Lung microvascular endothelial cell (primary cell): ENCODE measurements at regions not wholly inside any gene's neighbourhood (a gene's known extent, or its start where the extent isn't known, plus 50 kb on each side); places are given as distances from the start of the nearest gene placed in this dataset.

ENCODE experiments used
- DNase-seq, 2 donors: peaks; one replicate each; pipeline versions ENCODE4 v3.0.0 to v3.0.0-alpha.2; 2010; ENCODE audit warnings: low read depth in 2 of 2

- DNase-seq = no peak
Measured at GRCh38 chr21:24272521-24272938, 1334.8 kb downstream of the MRPL39 start.

- DNase-seq = no peak
Measured at GRCh38 chr21:24265987-24266386, 1341.3 kb downstream of the MRPL39 start.

DNA sequence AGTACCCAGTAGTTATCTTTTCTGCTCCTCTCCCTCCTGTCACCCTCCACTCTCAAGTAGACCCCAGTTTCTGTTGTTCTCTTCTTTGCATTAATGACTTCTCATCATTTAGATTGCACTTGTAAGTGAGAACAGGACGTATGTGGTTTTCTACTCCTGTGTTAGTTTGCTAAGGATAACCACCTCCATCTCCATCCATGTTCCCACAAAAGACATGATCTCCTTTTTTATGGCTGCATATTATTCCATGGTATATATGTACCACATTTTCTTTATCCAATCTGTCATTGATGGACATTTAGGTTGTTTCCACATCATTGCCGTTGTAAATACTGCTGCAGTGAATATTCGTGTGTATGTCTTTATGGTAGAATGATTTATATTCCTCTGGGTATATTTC is 1346.5 kb downstream of the MRPL39 start:
- DNase-seq = no peak

GRCh38 chr21:24259241-24259640 is 1348.0 kb downstream of the MRPL39 start:
- no peak for DNase-seq

DNA sequence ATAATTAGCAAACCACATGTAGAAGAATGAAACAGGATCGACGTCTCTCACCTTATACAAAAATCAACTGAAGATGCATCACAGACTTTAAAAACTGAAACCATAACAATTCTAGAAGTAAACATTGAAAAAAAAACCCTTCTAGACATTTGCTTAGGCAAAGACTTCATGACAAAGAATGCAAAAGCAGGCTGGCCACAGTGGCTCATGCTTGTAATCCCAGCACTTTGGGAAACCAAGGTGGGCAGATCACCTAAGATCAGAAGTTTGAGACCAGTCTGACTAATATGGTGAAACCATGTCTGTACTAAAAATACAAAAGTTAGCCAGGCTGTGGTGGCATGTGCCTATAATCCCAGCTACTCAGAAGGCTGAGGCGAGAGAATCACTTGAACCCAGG is 1351.7 kb downstream of the MRPL39 start:
- no peak for DNase-seq

DNA sequence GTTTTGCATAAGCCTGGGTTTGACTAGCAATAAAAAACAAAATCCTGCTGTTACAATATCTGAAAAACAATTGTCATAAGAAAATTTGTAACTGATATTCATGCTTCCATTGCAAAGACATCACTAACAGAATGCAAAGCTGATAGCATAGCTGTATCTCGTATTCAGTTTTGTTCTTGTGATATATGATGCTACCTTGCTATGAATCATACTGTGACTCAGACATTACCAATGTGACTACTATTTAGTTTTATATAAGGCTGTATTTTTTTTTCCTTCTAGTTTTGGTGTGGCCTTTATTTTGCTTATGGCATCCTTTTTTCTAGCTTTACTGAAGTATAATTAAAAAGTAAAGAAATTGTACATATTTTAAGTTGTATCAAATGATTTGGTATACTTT is 1381.8 kb downstream of the MRPL39 start:
- no peak for DNase-seq

GRCh38 chr21:24224422-24224821 is 1382.9 kb downstream of the MRPL39 start:
- no peak for DNase-seq

DNA sequence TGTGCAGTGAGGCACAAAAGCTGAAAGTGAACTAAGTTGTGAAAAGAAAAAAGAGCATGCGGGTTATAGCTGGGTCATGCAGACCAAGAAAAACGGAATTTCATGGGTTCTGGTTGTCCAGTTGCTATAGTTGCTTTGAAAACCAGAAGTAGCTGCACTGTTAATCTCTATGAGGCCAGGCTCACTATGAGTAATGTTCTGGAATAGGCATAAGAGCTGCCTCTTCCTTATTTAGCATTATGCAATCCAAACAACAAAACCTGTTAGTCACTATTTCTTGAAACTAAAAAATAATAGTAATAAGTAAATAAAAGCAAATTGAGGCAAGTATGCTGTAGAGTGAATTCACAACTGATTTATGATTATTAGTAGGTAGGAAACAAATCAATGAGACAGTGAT is 1383.7 kb downstream of the MRPL39 start:
- no peak for DNase-seq

- DNase-seq = no peak
Measured at GRCh38 chr21:24222676-24223075, 1384.6 kb downstream of the MRPL39 start.

GRCh38 chr21:24220446-24220845 is 1386.8 kb downstream of the MRPL39 start:
- no peak for DNase-seq

GRCh38 chr21:24217151-24217550 is 1390.1 kb downstream of the MRPL39 start:
- DNase-seq = no peak

DNA sequence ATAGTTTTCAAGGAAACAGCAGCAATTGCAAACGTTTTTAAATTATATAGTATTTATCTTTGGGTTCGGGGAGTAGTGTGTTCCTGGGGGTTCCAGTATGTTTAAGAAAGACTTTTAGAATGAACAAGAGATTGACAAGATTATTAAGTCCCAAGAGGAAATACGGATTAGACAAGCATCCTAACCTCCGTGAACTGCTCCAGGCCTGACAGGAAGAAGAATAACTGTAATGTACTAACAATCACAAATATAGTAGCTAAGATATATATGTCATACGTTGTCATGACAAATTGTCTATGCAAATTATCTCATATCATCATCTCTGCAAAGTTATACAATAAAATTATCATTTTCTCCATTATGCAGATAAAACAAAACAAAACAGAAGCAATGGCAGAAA is 1397.2 kb downstream of the MRPL39 start:
- DNase-seq = no peak

GRCh38 chr21:24208562-24209260 is 1398.6 kb downstream of the MRPL39 start:
- peak in 1 of 2 donors; percentile 0 for DNase-seq

DNA sequence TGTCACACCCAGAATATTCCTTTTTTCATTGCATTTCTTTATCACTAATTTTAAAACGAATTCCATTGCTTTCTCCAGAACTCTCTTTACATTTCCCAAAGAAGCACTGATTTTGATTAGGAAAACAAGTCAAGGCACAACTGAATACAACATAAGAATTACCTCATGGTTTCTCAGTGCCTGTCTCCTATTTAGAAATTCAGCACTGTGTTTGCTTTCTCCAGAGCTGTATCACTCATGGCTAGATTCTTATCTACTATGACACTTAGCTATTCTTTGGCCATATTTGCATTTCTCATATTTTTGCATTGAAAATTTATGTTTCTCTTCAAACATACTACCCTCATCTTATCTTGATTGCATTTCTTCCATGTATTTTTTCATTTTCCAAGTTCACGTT is 1402.0 kb downstream of the MRPL39 start:
- no peak for DNase-seq

- no peak for DNase-seq
Measured at GRCh38 chr21:24204641-24205040, 1402.6 kb downstream of the MRPL39 start.

DNA sequence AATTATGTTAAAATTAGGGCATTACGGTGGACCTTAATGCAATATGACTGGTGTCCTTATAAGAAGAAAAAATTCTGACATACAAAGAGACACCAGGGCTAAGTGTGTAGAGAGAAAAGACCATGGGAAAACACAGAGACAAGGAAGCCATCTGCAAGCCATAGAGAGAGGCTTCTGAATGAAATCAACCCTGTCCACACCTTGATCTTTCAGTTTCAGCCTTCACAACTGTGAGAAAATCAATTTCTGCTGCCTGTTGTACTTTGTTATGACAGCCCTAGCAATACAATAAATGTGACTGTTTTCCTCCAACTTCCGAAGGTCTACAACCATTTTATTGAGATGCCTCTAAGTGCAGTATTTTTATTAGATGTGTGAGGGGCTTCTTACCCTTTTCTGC is 1407.2 kb downstream of the MRPL39 start:
- DNase-seq = no peak

DNA sequence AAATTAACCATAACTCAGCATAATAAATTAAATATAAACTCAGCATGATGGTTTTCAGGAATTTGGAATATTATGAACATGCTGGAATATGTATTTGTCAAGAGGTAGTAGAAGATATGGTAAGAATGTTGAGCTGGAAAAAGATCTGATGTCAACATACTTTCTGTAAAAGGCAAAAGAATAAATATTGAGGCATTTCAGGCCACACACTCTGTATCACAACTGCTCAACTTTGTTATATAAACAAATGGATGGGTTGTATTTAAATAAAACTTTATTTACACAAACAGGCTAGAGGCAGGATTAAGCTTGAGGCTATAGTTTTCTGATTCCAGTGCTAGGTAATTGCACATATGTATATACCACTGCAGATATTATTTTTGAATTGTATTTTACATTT is 1409.4 kb downstream of the MRPL39 start:
- no peak for DNase-seq

DNA sequence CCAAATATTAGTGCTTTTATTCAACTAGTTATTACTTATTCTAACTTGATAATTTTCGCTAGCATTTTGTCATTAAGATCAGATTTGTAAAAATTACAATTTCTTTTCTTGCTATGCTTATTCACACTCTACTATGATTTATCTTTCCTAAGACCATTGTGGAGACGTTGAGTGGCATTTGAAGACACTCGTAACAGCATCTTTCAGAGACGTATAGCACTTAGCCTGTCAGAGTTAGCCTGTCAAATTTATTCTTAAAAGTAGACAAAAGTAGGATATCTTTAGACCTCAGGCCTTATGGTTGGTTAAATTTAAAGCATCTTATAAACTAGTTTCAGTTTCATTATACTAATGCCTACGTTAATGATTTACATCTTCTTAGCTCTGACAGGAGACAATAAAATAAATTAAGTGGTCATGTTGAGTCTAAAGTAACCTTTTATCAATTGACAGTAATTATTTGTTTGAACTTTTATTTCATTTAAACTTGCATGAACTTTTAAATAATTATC is 1410.1 kb downstream of the MRPL39 start:
- DNase-seq = no peak

GRCh38 chr21:24188506-24188905 is 1418.8 kb downstream of the MRPL39 start:
- DNase-seq = no peak

DNA sequence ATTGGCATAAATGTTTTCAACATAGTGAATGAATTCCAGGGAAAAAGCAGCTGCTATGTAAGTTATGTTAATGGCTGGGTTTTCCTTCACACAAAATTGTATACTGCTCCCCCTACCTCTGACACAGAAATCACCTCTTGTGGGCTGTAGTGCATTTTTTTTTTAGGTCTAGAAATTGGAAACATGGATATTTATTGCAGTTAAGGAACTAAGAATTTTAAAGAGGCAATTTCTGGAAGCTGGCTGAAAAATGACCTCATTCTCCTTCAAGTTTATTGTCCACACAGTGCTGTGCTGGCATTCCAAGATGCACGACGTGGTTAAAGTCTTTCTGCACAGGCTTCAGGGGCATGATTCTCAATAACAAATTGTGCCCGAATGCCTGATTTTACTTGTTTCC is 1424.2 kb downstream of the MRPL39 start:
- DNase-seq = no peak

- DNase-seq = no peak
Measured at GRCh38 chr21:24179110-24179509, 1428.2 kb downstream of the MRPL39 start.

GRCh38 chr21:24175106-24175505 is 1432.2 kb downstream of the MRPL39 start:
- DNase-seq = no peak

DNA sequence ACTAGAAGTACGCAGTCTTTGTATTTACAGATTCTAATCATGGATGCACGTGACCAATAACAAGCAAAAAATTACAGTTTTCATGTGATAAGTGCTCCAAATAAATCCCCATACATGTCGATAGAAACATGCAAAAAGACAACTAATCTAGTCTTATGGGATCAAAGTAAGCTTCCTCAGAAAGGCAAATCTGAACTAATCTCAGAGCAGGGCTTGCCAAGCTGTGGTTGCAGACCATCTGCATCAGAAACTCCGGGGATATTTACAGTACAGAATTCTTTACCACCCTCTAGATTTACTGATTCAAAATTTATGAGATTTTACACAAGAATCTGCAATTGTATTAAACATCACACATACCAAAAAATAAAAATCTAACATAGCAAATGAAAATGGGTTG is 1435.5 kb downstream of the MRPL39 start:
- DNase-seq = no peak

DNA sequence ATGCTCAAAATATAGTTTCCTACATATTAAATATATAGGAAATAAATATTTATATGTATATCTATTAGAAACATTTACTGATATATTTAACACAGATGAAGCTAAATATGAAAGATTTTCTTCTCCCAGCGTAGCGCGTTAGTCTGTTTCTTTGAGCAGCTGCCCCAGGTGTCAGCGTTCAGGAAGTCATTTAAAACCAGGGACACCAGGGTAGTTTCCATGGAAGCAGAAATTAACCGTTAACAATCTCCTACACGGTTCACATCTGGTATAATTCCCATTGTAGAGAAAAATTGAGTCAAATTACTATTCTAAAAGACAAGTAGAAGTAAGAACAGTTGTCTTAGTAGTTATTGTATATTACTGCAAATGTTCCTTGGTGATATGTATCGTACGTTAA is 1443.7 kb downstream of the MRPL39 start:
- no peak for DNase-seq
